Stomach (tissue), 4 donors: ENCODE measurements at regions not wholly inside any gene's neighbourhood (a gene's known extent, or its start where the extent isn't known, plus 50 kb on each side); places are given as distances from the start of the nearest gene placed in this dataset.

Source experiments
- POLR2A ChIP-seq, 4 donors: fragments of 450-650 bp; IDR thresholded peaks; one replicate each; pipeline ENCODE4 v1.6.1; 2016; ENCODE audit warnings: antibody characterized with exemption in 4 of 4, control low read depth in 2 of 4, mild to moderate bottlenecking in 1 of 4, moderate library complexity in 1 of 4
- POLR2AphosphoS5 ChIP-seq, 3 donors: sonication (generic); formaldehyde crosslinking; IDR thresholded peaks; one replicate each; pipeline ENCODE4 v1.6.1; 2016; ENCODE audit warnings: antibody characterized with exemption in 3 of 3

DNA sequence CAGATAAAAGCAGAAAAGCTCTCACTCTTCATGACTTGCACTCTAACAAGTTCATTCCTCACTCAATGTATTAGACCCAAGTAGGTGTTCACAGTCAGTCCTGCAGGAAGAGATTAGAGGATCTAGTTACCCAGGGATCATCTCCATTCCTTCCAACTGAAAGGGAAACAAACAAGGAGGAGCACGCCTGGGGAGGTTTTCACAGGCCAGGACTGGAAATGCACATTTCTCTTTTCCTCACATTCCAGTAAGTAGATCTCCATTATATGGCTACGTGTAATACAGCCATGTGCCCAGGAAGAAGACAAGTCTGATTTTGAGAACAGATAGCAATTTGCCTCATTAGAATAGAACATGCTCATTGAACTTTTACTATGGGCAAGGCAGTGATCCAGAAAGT is 1132.2 kb upstream of the FAM98A start:
- TF ChIP-seq POLR2A (IDR thresholded peaks at IDR 0.05) (no peak), POLR2AphosphoS5 (IDR thresholded peaks at IDR 0.05) (no peak)
